BLaER1 treated with 17β-estradiol and CSF1 and Interleukin-3, amounts not matched to agents 10 nM and 100 nM (cell line): ENCODE measurements at regions not wholly inside any gene's neighbourhood (a gene's known extent, or its start where the extent isn't known, plus 50 kb on each side); places are given as distances from the start of the nearest gene placed in this dataset.

Source experiments
- H3K27ac ChIP-seq, 11 experiments: shearing (Covaris generic); formaldehyde crosslinking; 2 replicates each; pipeline ENCODE4 v1.8.1; 2022
- H3K27me3 ChIP-seq, 11 experiments: shearing (Covaris generic); formaldehyde crosslinking; 2 replicates each; pipeline ENCODE4 v1.8.1; 2022
- H3K36me3 ChIP-seq, 11 experiments: shearing (Covaris generic); formaldehyde crosslinking; 2 replicates each; pipeline ENCODE4 v1.8.1; 2022
- H3K4me1 ChIP-seq, 10 experiments: shearing (Covaris generic); formaldehyde crosslinking; 2 replicates each; pipeline ENCODE4 v1.8.1; 2022
- H3K4me2 ChIP-seq, 11 experiments: shearing (Covaris generic); formaldehyde crosslinking; 2 replicates each; pipeline ENCODE4 v1.8.1; 2022
- H3K4me3 ChIP-seq, 10 experiments: shearing (Covaris generic); formaldehyde crosslinking; 2 replicates each; pipeline ENCODE4 v1.8.1; 2022
- H3K9ac ChIP-seq, 11 experiments: shearing (Covaris generic); formaldehyde crosslinking; 2 replicates each; pipeline ENCODE4 v1.8.1; 2022
- H3K9me3 ChIP-seq, 11 experiments: shearing (Covaris generic); formaldehyde crosslinking; replicated peaks in 1 of 11; 2 replicates each; pipeline ENCODE4 v1.8.1; 2022
- H4K20me1 ChIP-seq, 11 experiments: shearing (Covaris generic); formaldehyde crosslinking; 2 replicates each; pipeline ENCODE4 v1.8.1; 2022
- Cebpa-rat ChIP-seq, 11 experiments: shearing (Covaris generic); IDR thresholded peaks; 2 replicates each; pipeline ENCODE4 v1.8.1; 2022

DNA sequence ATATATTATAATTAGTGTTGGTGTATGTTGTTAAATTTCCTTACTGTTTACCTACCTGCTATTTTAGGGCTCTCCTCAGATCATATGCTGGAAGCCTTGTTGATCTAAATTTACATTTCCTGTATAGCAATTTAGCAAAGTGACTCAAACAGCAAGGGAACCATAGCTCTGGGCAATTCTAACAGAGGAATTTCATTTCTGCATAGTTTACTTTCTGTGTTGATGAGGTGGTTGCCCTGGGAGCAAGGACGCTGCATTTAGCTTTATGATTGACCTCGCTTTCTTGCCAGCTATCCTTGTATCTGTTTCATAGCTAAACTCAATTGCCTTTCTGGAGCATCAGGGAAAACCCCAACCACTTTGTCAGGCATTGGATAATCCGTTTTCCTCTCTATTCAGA, 810.8 kb downstream of the GRIK2 start:
- Histone ChIP-seq H3K4me1 (no peaks in the 10 kb centered on the region), H3K36me3 (no peaks in the 10 kb centered on the region), H4K20me1 (no peaks in the 10 kb centered on the region), H3K27ac (no peak overlapping the region), H3K27me3 (no peaks in the 10 kb centered on the region), H3K9me3 (peaks cover 0 to 3% (median 0%) of the 10 kb centered on the region in 11 experiments; a peak in 2 of 22 replicates), H3K4me3 (no peak overlapping the region), H3K9ac (no peak overlapping the region), H3K4me2 (no peak overlapping the region)
- no peak for TF ChIP-seq Cebpa-rat (IDR thresholded peaks at IDR 0.05)

DNA sequence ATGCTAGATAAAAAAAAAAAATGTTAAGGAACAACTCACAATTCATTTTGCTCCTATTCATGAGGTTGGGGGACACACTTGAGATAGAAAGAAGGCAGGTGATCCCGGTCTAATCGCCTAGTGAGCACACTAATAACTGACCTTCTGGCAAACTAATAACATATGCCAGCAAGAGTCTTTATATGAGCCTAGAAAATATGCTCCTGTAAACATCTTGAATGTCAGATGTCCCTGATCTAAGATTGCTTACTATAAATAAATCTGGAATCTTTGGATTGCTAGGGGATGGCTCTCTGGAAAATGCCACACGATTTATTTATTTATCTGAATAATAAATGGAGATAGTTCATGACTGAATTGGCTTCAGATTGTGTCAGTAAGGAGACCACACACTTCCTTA, 821.9 kb downstream of the GRIK2 start:
- H3K4me3 ChIP-seq, result no peak overlapping the region
- no peaks in the 10 kb centered on the region for H4K20me1 ChIP-seq
- H3K36me3 ChIP-seq, result no peaks in the 10 kb centered on the region
- H3K27me3 ChIP-seq, result no peaks in the 10 kb centered on the region
- no peaks in the 10 kb centered on the region for H3K9me3 ChIP-seq
- no peaks in the 10 kb centered on the region for H3K4me1 ChIP-seq
- H3K9ac ChIP-seq, result no peak overlapping the region
- TF ChIP-seq Cebpa-rat (IDR thresholded peaks at IDR 0.05), result no peak
- no peak overlapping the region for H3K27ac ChIP-seq
- H3K4me2 ChIP-seq, result no peak overlapping the region

DNA sequence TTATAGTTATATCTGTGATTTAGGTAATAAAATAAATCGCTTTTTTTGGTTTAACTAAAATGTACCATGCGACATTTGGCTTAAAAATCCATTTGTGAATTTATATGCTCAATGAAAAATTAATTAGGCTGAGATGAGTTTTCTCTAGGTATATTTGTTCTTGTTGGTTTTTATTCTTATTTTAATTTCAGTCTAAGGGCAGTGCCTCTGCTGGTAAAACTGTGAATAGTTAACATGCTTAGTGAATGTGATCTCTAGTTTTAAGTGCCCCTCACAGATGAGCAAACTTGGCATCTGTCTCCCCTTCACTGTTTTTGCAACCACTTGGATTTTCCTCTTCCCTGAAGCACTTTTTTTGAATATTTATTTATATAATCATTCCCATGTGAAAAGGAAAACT, 822.7 kb downstream of the GRIK2 start:
- H3K4me2 ChIP-seq, result no peak overlapping the region
- TF ChIP-seq Cebpa-rat (IDR thresholded peaks at IDR 0.05), result no peak
- no peaks in the 10 kb centered on the region for H3K36me3 ChIP-seq
- H4K20me1 ChIP-seq, result no peaks in the 10 kb centered on the region
- H3K4me1 ChIP-seq, result no peaks in the 10 kb centered on the region
- no peak overlapping the region for H3K27ac ChIP-seq
- H3K9ac ChIP-seq, result no peak overlapping the region
- no peaks in the 10 kb centered on the region for H3K27me3 ChIP-seq
- H3K9me3 ChIP-seq, result no peaks in the 10 kb centered on the region
- H3K4me3 ChIP-seq, result no peak overlapping the region

DNA sequence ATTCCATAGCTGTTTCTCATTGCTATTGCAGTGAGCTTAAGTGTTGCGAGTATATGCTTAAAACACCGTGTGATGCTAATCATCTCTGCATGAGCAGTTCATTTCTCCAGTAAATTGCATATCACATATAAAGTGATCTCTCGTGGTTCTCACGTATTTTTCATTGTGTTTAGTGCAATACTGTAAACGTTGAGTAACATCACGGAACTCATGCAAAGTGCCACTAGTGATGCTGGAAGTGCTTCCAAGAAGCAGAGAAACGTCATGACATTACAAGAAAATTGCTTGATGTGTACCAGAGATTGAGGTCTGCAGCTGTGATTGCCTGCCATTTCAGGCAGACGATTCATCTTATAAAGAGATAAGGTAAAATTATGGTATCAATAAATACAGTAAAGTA, 830.4 kb downstream of the GRIK2 start:
- no peak overlapping the region for H3K4me2 ChIP-seq
- TF ChIP-seq Cebpa-rat (IDR thresholded peaks at IDR 0.05), result no peak
- no peak overlapping the region for H3K27ac ChIP-seq
- no peaks in the 10 kb centered on the region for H3K9me3 ChIP-seq
- no peaks in the 10 kb centered on the region for H4K20me1 ChIP-seq
- no peaks in the 10 kb centered on the region for H3K36me3 ChIP-seq
- no peaks in the 10 kb centered on the region for H3K27me3 ChIP-seq
- H3K9ac ChIP-seq, result no peak overlapping the region
- H3K4me1 ChIP-seq, result no peaks in the 10 kb centered on the region
- H3K4me3 ChIP-seq, result no peak overlapping the region

DNA sequence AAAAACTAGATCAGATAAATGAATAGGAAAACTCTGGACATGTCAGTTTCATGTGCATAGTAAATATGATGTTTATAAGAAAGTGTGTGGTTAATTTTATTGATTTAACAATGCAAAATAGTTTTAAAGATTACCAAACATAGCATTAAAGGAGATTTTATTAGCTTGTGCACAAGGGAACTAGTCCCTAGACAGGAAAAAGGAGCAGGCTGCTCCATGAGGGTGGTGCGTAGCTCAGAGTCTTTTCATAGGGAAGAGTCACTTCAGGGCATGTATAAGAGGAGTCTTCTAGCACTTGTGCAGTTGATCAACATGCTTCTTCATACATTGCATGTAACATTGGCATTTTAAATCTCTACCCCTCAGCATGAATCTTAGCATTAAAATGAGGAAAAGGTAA, 835.8 kb downstream of the GRIK2 start:
- Histone ChIP-seq H3K4me3 (no peak overlapping the region), H3K4me1 (no peaks in the 10 kb centered on the region), H3K9ac (no peak overlapping the region), H4K20me1 (no peaks in the 10 kb centered on the region), H3K36me3 (no peaks in the 10 kb centered on the region), H3K27ac (no peak overlapping the region), H3K4me2 (no peak overlapping the region), H3K9me3 (no peaks in the 10 kb centered on the region), H3K27me3 (no peaks in the 10 kb centered on the region)
- no peak for TF ChIP-seq Cebpa-rat (IDR thresholded peaks at IDR 0.05)
